Lung (tissue), 11 donors: ENCODE measurements at regions not wholly inside any gene's neighbourhood (a gene's known extent, or its start where the extent isn't known, plus 50 kb on each side); places are given as distances from the start of the nearest gene placed in this dataset.

Experiments used
- ATAC-seq: fragments of 200-7000 bp; cut with Tn5 transposase; one replicate; pipeline ENCODE4 v1.9.1; 2020; ENCODE audit warnings: moderate number of reproducible peaks; ENCODE audit not compliant: insufficient read depth, low FRiP score
- DNase-seq, 3 donors: peaks; one replicate each; pipeline ENCODE4 v3.0.0-alpha.2; 2013 to 2017
- H3K27ac ChIP-seq, 2 donors: one replicate each; pipeline ENCODE4 v1.5.1; 2013; ENCODE audit warnings: mild to moderate bottlenecking in 2 of 2, moderate library complexity in 2 of 2, control low read depth in 1 of 2, inconsistent platforms in 1 of 2, low read depth in 1 of 2, low read length in 1 of 2
- H3K27me3 ChIP-seq, 3 donors: one replicate each; pipeline ENCODE4 v1.5.1; 2013; ENCODE audit warnings: low read length in 2 of 3; ENCODE audit not compliant: control insufficient read depth in 3 of 3, insufficient read depth in 3 of 3
- H3K36me3 ChIP-seq, 4 donors: one replicate each; pipeline ENCODE4 v1.5.1; 2013; ENCODE audit warnings: low read length in 4 of 4, mild to moderate bottlenecking in 1 of 4, moderate library complexity in 1 of 4; ENCODE audit not compliant: control insufficient read depth in 4 of 4, insufficient read depth in 4 of 4
- H3K4me1 ChIP-seq, 5 donors: one replicate each; pipeline ENCODE4 v1.5.1; 2013; ENCODE audit warnings: low read length in 5 of 5, mild to moderate bottlenecking in 2 of 5, moderate library complexity in 1 of 5; ENCODE audit not compliant: control insufficient read depth in 5 of 5, insufficient read depth in 5 of 5
- H3K4me3 ChIP-seq: one replicate; pipeline ENCODE4 v1.5.1; 2013; ENCODE audit warnings: mild to moderate bottlenecking, control low read depth, moderate library complexity
- H3K9ac ChIP-seq, 2 donors: one replicate each; pipeline ENCODE4 v1.5.1; 2013; ENCODE audit warnings: low read length in 2 of 2, control low read depth in 1 of 2; ENCODE audit not compliant: insufficient read depth in 1 of 2
- H3K9me3 ChIP-seq, 4 donors: one replicate each; pipeline ENCODE4 v1.5.1; 2013; ENCODE audit warnings: low read length in 3 of 4, mild to moderate bottlenecking in 1 of 4, moderate library complexity in 1 of 4; ENCODE audit not compliant: control insufficient read depth in 4 of 4, insufficient read depth in 3 of 4
- CTCF ChIP-seq: IDR thresholded peaks from 2 replicates; pipeline ENCODE4 v1.5.1; 2012; ENCODE audit warnings: mild to moderate bottlenecking; ENCODE audit errors: control extremely low read depth, extremely low read depth
- WGBS, 2 donors: extraction: QIAGEN DNeasy Blood & Tissue Kit; methylation state at CpG; one replicate each; pipeline ENCODE4 v1.1.7; 2013; 5-methylcytosine and 5-hydroxymethylcytosine counted together
- donor health status: control.
- donor health status: control.
- donor health status: Bipolar disorder and iron deficiency.
- donor health status: healthy.
- donor health status: DM: yes; HTN: yes; CAD: no.

DNA sequence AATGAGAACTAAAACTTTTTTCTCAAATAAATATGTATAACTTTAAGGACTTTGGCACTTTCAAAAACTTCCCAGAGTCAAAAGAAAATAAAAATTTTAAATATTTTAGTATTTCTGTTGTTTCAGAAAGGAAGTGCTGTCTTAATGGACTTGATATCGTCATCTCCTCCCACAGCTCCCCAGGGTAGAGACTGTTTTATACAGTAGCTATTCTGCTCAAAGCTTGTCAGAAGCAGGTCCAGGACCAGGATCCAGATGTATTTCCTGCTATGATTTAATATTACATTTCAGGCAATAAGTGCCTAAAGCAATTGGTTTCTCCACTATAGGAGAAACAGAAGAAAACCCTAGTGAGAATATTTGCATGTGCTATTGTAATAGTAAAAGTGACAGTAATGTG is 218.5 kb upstream of the G2E3 start:
- ATAC-seq, result no peak
- Histone ChIP-seq H3K27ac (no peak overlapping the region), H3K4me3 (no peak overlapping the region), H3K27me3 (no peaks in the 10 kb centered on the region), H3K36me3 (no peaks in the 10 kb centered on the region), H3K9ac (no peak overlapping the region), H3K9me3 (peaks cover 0 to 3% (median 0%) of the 10 kb centered on the region in 4 donors), H3K4me1 (no peaks in the 10 kb centered on the region)
- 79 to 85% methylated on average over 1 of the region's 1 CpG for WGBS, 2 donors
- TF ChIP-seq CTCF, result no peak
- DNase-seq, result no peak

GRCh38 chr14:30345511-30345910 is 213.4 kb upstream of the G2E3 start:
- H3K4me3 ChIP-seq, result no peak overlapping the region
- H3K9me3 ChIP-seq, result peaks cover 0 to 3% (median 0%) of the 10 kb centered on the region in 4 donors
- H3K9ac ChIP-seq, result no peak overlapping the region
- H3K36me3 ChIP-seq, result no peaks in the 10 kb centered on the region
- DNase-seq (no peak), ATAC-seq (no peak)
- H3K4me1 ChIP-seq, result no peaks in the 10 kb centered on the region
- no peak overlapping the region for H3K27ac ChIP-seq
- no peaks in the 10 kb centered on the region for H3K27me3 ChIP-seq
- 78 to 89% methylated on average over 1 of the region's 1 CpG for WGBS, 2 donors
- no peak for TF ChIP-seq CTCF

GRCh38 chr14:30348445-30348844 is 210.5 kb upstream of the G2E3 start:
- ATAC-seq (no peak), DNase-seq (no peak)
- Histone ChIP-seq H3K36me3 (no peaks in the 10 kb centered on the region), H3K4me3 (no peak overlapping the region), H3K4me1 (no peaks in the 10 kb centered on the region), H3K27ac (no peak overlapping the region), H3K27me3 (no peaks in the 10 kb centered on the region), H3K9ac (no peak overlapping the region), H3K9me3 (no peaks in the 10 kb centered on the region)
- 92 to 94% methylated on average over 2 of the region's 2 CpGs for WGBS, 2 donors
- no peak for TF ChIP-seq CTCF

- no peak for ATAC-seq
Measured at GRCh38 chr14:30349520-30349919, 209.4 kb upstream of the G2E3 start.

More at GRCh38 chr14:30349520-30349919, 209.4 kb upstream of the G2E3 start:
- Histone ChIP-seq H3K36me3 (no peaks in the 10 kb centered on the region), H3K27ac (no peak overlapping the region), H3K9me3 (no peaks in the 10 kb centered on the region), H3K4me3 (no peak overlapping the region), H3K9ac (no peak overlapping the region), H3K4me1 (no peaks in the 10 kb centered on the region), H3K27me3 (no peaks in the 10 kb centered on the region)
- 89 to 92% methylated on average over 3 of the region's 3 CpGs for WGBS, 2 donors
- DNase-seq, result no peak
- no peak for TF ChIP-seq CTCF
